Endothelial cell of umbilical vein (primary cell): ENCODE measurements at regions not wholly inside any gene's neighbourhood (a gene's known extent, or its start where the extent isn't known, plus 50 kb on each side); places are given as distances from the start of the nearest gene placed in this dataset.

Experiments used
- BruUV-seq: library from RNA; stranded (reverse); fragments of 400-500 nt; replicated peaks from 2 replicates; lab custom pipeline; 2021; lab: Mats Ljungman, UMichigan
- CTCF ChIA-PET: fragments of 300-600, 350-600 bp; sonication (Branson Sonifier 250); formaldehyde crosslinking; loops from one replicate; lab custom pipeline; 2021; ENCODE audit warnings: antibody characterized with exemption, inconsistent platforms; lab: Charles Lee
- POLR2A ChIA-PET: fragments of 300-600, 350-600 bp; sonication (Branson Sonifier 250); formaldehyde crosslinking; loops from one replicate; lab custom pipeline; 2021; ENCODE audit warnings: antibody characterized with exemption, inconsistent platforms; lab: Charles Lee
- DNase-seq: peaks from one replicate; pipeline ENCODE4 v3.0.0-alpha.2; 2011; ENCODE audit warnings: low read depth, low spot score
- FAIRE-seq: peaks from 2 replicates; lab custom pipeline; 2011; peaks lifted over from hg19 to GRCh38; lab: Jason Lieb, UNC
- H2AFZ ChIP-seq: 2 replicates; pipeline ENCODE4 v1.6.0; 2012; ENCODE audit warnings: low read depth, low read length, control low read depth, inconsistent platforms
- H3K27ac ChIP-seq: 2 replicates; pipeline ENCODE4 v1.5.1; 2011; ENCODE audit warnings: low read depth, mild to moderate bottlenecking, control low read depth, low read length, moderate library complexity; ENCODE audit not compliant: insufficient read depth
- H3K27me3 ChIP-seq, 2 experiments: 2 replicates each; pipeline versions ENCODE4 v1.6.0 to v1.6.1; 2011; ENCODE audit warnings: low read length in 2 of 2, mixed read lengths in 1 of 2; ENCODE audit not compliant: control insufficient read depth in 2 of 2, insufficient read depth in 2 of 2
- H3K36me3 ChIP-seq, 2 experiments: 2 replicates in 1 of 2; 3 replicates in 1 of 2; pipeline ENCODE4 v1.5.1; 2011; ENCODE audit warnings: low read length in 2 of 2, mild to moderate bottlenecking in 1 of 2, moderate library complexity in 1 of 2; ENCODE audit not compliant: control insufficient read depth in 2 of 2, insufficient read depth in 2 of 2; ENCODE audit errors: extremely low read depth in 1 of 2
- H3K4me1 ChIP-seq: 3 replicates; pipeline ENCODE4 v1.5.1; 2011; ENCODE audit warnings: mild to moderate bottlenecking, low read length; ENCODE audit not compliant: control insufficient read depth, insufficient read depth; ENCODE audit errors: extremely low read depth
- H3K4me2 ChIP-seq: 2 replicates; pipeline ENCODE4 v1.6.1; 2011; ENCODE audit warnings: low read length, control low read depth, mixed read lengths; ENCODE audit not compliant: insufficient read depth
- H3K4me3 ChIP-seq, 3 experiments: fragments of 200-600 bp in 1 of 3; sonication (generic), shearing (Covaris generic) in 1 of 3; replicated peaks in 1 of 3; 2 replicates each; pipeline ENCODE4 v1.5.1; 2011 to 2016; ENCODE audit warnings: control low read depth in 3 of 3, low read length in 3 of 3, mild to moderate bottlenecking in 2 of 3, inconsistent platforms in 1 of 3, low read depth in 1 of 3, moderate library complexity in 1 of 3; ENCODE audit not compliant: insufficient read depth in 1 of 3
- H3K79me2 ChIP-seq: 2 replicates; pipeline ENCODE4 v1.6.0; 2012; ENCODE audit warnings: low read length, inconsistent platforms; ENCODE audit not compliant: control insufficient read depth, insufficient read depth
- H3K9ac ChIP-seq: replicated peaks from 2 replicates; pipeline ENCODE3; 2011; ENCODE audit warnings: low read length, control low read depth; ENCODE audit not compliant: insufficient read depth; ENCODE audit errors: extremely low read depth
- H3K9me1 ChIP-seq: replicated peaks from 3 replicates; pipeline ENCODE4 v1.6.0; 2011; ENCODE audit warnings: mild to moderate bottlenecking, low read length; ENCODE audit not compliant: control insufficient read depth, insufficient read depth; ENCODE audit errors: extremely low read depth
- H3K9me3 ChIP-seq: replicated peaks from 2 replicates; pipeline ENCODE4 v1.5.1; 2012; ENCODE audit warnings: low read length, inconsistent platforms; ENCODE audit not compliant: control insufficient read depth, insufficient read depth
- H4K20me1 ChIP-seq: replicated peaks from 2 replicates; pipeline ENCODE3; 2011; ENCODE audit warnings: mild to moderate bottlenecking, low read length; ENCODE audit not compliant: control insufficient read depth, insufficient read depth; ENCODE audit errors: extremely low read depth
- EZH2 ChIP-seq: IDR thresholded peaks from 2 replicates; pipeline ENCODE4 v1.6.1; 2012; ENCODE audit warnings: borderline replicate concordance, low read depth, mild to moderate bottlenecking, moderate library complexity, low read length, inconsistent platforms; ENCODE audit not compliant: severe bottlenecking
- FOS ChIP-seq: IDR thresholded peaks from 2 replicates; pipeline ENCODE4 v1.6.1; 2011; ENCODE audit warnings: mild to moderate bottlenecking, low read length, moderate library complexity, borderline replicate concordance; ENCODE audit not compliant: insufficient read depth
- GATA2 ChIP-seq: IDR thresholded peaks from 2 replicates; pipeline ENCODE4 v1.7.0; 2011; ENCODE audit warnings: low read depth, mild to moderate bottlenecking, moderate library complexity, mixed read lengths, low read length; ENCODE audit not compliant: insufficient read length, insufficient read depth
- JUN ChIP-seq: IDR thresholded peaks from 2 replicates; pipeline ENCODE4 v1.6.1; 2011; ENCODE audit warnings: borderline replicate concordance, low read depth; ENCODE audit not compliant: insufficient read length, insufficient read depth
- MYC ChIP-seq: IDR thresholded peaks from one replicate; pipeline ENCODE4 v1.6.1; 2011; ENCODE audit warnings: mild to moderate bottlenecking, low read depth, low read length
- POLR2A ChIP-seq: IDR thresholded peaks from 2 replicates; pipeline ENCODE4 v1.6.1; 2012; ENCODE audit warnings: low read depth, mild to moderate bottlenecking, control low read depth, low read length
- POLR2AphosphoS5 ChIP-seq: IDR thresholded peaks from 2 replicates; pipeline ENCODE4 v1.6.1; 2012; ENCODE audit warnings: low read depth, mild to moderate bottlenecking, control low read depth, low read length, moderate library complexity; ENCODE audit not compliant: insufficient read depth
- dilution Hi-C: fragments of 300-500 bp; cut with MboI; formaldehyde crosslinking; loops from one replicate; pipeline ENCODE4 v1.15.0; 2019; ENCODE audit warnings: low sequenced_read_pairs; ENCODE audit not compliant: extremely low pct_ligation_motif_present
- intact Hi-C: fragments of 100-400 bp; cut with micrococcal nuclease; formaldehyde crosslinking; loops from one replicate; pipeline ENCODE4 v1.10.0; 2022
- TF ChIP-seq, protein P1 (sequence below), 2 donors: IDR thresholded peaks; 1 replicate in 1 of 2; 2 replicates in 1 of 2; pipeline ENCODE4 v1.5.1; 2011; ENCODE audit warnings: low read length in 2 of 2, mild to moderate bottlenecking in 2 of 2, moderate library complexity in 2 of 2, control low read depth in 1 of 2, inconsistent platforms in 1 of 2, low read depth in 1 of 2; ENCODE audit not compliant: insufficient read depth in 1 of 2; ENCODE audit errors: extremely low read depth in 1 of 2
- TF ChIP-seq, protein P2 (sequence below): IDR thresholded peaks from 2 replicates; pipeline ENCODE4 v1.6.1; 2011; ENCODE audit not compliant: insufficient read depth, insufficient read length

DNA sequence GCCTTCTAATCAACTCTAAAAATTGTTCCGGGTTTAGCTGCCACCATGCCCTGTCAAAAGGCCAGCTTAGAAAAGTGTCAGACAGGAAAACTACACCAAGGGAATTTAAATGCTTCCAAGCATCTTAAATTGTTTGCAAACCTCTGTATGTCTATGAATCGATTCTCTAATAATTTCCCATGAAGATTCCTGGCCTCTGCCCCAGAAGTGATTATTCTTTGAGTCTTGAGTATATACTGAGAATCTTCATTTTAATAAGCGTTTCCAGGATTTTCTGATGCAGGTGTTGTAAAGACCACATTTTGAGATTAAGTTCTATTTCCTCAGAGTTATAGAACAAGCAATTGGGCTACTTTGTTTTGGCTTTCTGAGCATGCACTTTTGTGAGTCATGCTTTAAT lies 471.8 kb upstream of the JAG1 start:
- Histone ChIP-seq H3K9ac (no peak overlapping the region), H3K9me1 (no peaks in the 10 kb centered on the region), H3K79me2 (no peaks in the 10 kb centered on the region), H2AFZ (no peak overlapping the region), H3K27ac (no peak overlapping the region), H3K4me2 (no peak overlapping the region), H3K27me3 (no peaks in the 10 kb centered on the region), H3K4me3 (no peak overlapping the region), H3K9me3 (no peaks in the 10 kb centered on the region), H3K4me1 (no peaks in the 10 kb centered on the region), H3K36me3 (no peaks in the 10 kb centered on the region), H4K20me1 (no peaks in the 10 kb centered on the region)
- no TSS peak for BruUV-seq
- intact Hi-C loops (no loop called here), dilution Hi-C loops (no loop called here)
- ChIA-PET CTCF (no interaction called here), POLR2A (no interaction called here)
- FAIRE-seq (no peak), DNase-seq (no peak)
- TF ChIP-seq, protein P1, sequence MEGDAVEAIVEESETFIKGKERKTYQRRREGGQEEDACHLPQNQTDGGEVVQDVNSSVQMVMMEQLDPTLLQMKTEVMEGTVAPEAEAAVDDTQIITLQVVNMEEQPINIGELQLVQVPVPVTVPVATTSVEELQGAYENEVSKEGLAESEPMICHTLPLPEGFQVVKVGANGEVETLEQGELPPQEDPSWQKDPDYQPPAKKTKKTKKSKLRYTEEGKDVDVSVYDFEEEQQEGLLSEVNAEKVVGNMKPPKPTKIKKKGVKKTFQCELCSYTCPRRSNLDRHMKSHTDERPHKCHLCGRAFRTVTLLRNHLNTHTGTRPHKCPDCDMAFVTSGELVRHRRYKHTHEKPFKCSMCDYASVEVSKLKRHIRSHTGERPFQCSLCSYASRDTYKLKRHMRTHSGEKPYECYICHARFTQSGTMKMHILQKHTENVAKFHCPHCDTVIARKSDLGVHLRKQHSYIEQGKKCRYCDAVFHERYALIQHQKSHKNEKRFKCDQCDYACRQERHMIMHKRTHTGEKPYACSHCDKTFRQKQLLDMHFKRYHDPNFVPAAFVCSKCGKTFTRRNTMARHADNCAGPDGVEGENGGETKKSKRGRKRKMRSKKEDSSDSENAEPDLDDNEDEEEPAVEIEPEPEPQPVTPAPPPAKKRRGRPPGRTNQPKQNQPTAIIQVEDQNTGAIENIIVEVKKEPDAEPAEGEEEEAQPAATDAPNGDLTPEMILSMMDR (IDR thresholded peaks at IDR 0.05; ENCODE audit: extremely low read depth in 1 of 2, insufficient read depth in 1 of 2, low read depth in 1 of 2, low read length in 2 of 2), result no peak
- TF ChIP-seq JUN, result no peak
- TF ChIP-seq POLR2AphosphoS5, result no peak
- TF ChIP-seq EZH2, result no peak
- no peak for TF ChIP-seq FOS
- TF ChIP-seq MYC, result no peak
- TF ChIP-seq, protein P2, sequence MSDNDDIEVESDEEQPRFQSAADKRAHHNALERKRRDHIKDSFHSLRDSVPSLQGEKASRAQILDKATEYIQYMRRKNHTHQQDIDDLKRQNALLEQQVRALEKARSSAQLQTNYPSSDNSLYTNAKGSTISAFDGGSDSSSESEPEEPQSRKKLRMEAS, result no peak
- no peak for TF ChIP-seq POLR2A
- TF ChIP-seq GATA2, result no peak
